Activated gamma-delta T cell treated with anti-CD3 and anti-CD28 coated beads, Interleukin-2, amount 50 U/mL, for 16 hours (primary cell): ENCODE measurements at regions not wholly inside any gene's neighbourhood (a gene's known extent, or its start where the extent isn't known, plus 50 kb on each side); places are given as distances from the start of the nearest gene placed in this dataset.

Experiments
- DNase-seq: peaks from one replicate; pipeline ENCODE4 v3.0.0-alpha.2; 2020; ENCODE audit warnings: low read depth

GRCh38 chr12:93177208-93178153, 200.2 kb upstream of the NUDT4 start:
- DNase-seq = no peak

- no peak for DNase-seq
Observed at GRCh38 chr12:93178154-93178878, 199.4 kb upstream of the NUDT4 start.

GRCh38 chr12:93179792-93180191, 197.9 kb upstream of the NUDT4 start:
- no peak for DNase-seq

- no peak for DNase-seq
Observed at GRCh38 chr12:93180566-93180965, 197.2 kb upstream of the NUDT4 start.

- no peak for DNase-seq
Observed at GRCh38 chr12:93181409-93181965, 196.2 kb upstream of the NUDT4 start.

- no peak for DNase-seq
Observed at GRCh38 chr12:93183940-93184671, 193.6 kb upstream of the NUDT4 start.

GRCh38 chr12:93184672-93185368, 192.9 kb upstream of the NUDT4 start:
- DNase-seq = no peak

GRCh38 chr12:93185369-93185741, 192.4 kb upstream of the NUDT4 start:
- DNase-seq = no peak

- no peak for DNase-seq
Observed at GRCh38 chr12:93186131-93186530, 191.6 kb upstream of the NUDT4 start.

- DNase-seq = no peak
Observed at GRCh38 chr12:93186621-93187020, 191.1 kb upstream of the NUDT4 start.

GRCh38 chr12:93191423-93191822, 186.3 kb upstream of the NUDT4 start:
- DNase-seq = no peak

GRCh38 chr12:93191956-93192355, 185.8 kb upstream of the NUDT4 start:
- no peak for DNase-seq

- DNase-seq = no peak
Observed at GRCh38 chr12:93192878-93193277, 184.8 kb upstream of the NUDT4 start.

- no peak for DNase-seq
Observed at GRCh38 chr12:93195511-93195910, 182.2 kb upstream of the NUDT4 start.

- no peak for DNase-seq
Observed at GRCh38 chr12:93197067-93197593, 180.6 kb upstream of the NUDT4 start.

GRCh38 chr12:93198086-93198485, 179.6 kb upstream of the NUDT4 start:
- DNase-seq = no peak

- no peak for DNase-seq
Observed at GRCh38 chr12:93199831-93200236, 177.9 kb upstream of the NUDT4 start.

- DNase-seq = no peak
Observed at GRCh38 chr12:93200291-93200917, 177.3 kb upstream of the NUDT4 start.

- DNase-seq = no peak
Observed at GRCh38 chr12:93201990-93202389, 175.7 kb upstream of the NUDT4 start.

- DNase-seq = no peak
Observed at GRCh38 chr12:93202688-93203087, 175.0 kb upstream of the NUDT4 start.

- DNase-seq = no peak
Observed at GRCh38 chr12:93203361-93203760, 174.4 kb upstream of the NUDT4 start.
